SK-N-MC (cell line): ENCODE measurements at regions not wholly inside any gene's neighbourhood (a gene's known extent, or its start where the extent isn't known, plus 50 kb on each side); places are given as distances from the start of the nearest gene placed in this dataset.

Experiments
- FOXP2 ChIP-seq: optimal IDR thresholded peaks from 2 replicates; pipeline ENCODE3; 2011; ENCODE audit warnings: mild to moderate bottlenecking, moderate library complexity; ENCODE audit not compliant: insufficient read depth; ENCODE audit errors: extremely low read length, control extremely low read depth
- POLR2AphosphoS5 ChIP-seq: IDR thresholded peaks from 2 replicates; pipeline ENCODE4 v1.6.1; 2012; ENCODE audit warnings: mild to moderate bottlenecking, low read depth, low read length, borderline replicate concordance

- no peak for TF ChIP-seq POLR2AphosphoS5
- TF ChIP-seq FOXP2 = no peak
Observed at GRCh38 chr1:112855152-112855828, 100.7 kb downstream of the SLC16A1 start.
